ENCODE measurements at regions not wholly inside any gene's neighbourhood (a gene's known extent, or its start where the extent isn't known, plus 50 kb on each side); places are given as distances from the start of the nearest gene placed in this dataset.

DNA sequence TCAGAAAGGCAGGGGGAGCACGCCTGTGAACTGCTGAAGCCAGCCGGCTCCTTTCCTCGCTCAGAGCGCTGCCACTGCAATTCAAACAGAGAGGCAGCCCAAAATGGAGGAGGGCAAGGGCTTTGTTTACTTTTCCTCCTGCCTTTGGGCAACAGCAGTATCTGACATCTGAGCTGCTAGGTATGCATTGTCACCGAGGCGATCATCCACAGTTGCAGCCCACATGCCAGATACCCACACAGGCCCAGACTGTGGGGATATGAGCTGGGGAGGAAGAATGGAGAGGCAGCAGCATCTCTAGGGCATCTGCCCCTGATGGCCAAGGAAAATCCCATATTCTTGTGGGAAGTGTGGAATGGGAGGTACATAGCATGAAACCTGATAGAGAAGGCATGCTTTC is 357.1 kb downstream of the BARHL2 start:
- TF ChIP-seq, protein P1, sequence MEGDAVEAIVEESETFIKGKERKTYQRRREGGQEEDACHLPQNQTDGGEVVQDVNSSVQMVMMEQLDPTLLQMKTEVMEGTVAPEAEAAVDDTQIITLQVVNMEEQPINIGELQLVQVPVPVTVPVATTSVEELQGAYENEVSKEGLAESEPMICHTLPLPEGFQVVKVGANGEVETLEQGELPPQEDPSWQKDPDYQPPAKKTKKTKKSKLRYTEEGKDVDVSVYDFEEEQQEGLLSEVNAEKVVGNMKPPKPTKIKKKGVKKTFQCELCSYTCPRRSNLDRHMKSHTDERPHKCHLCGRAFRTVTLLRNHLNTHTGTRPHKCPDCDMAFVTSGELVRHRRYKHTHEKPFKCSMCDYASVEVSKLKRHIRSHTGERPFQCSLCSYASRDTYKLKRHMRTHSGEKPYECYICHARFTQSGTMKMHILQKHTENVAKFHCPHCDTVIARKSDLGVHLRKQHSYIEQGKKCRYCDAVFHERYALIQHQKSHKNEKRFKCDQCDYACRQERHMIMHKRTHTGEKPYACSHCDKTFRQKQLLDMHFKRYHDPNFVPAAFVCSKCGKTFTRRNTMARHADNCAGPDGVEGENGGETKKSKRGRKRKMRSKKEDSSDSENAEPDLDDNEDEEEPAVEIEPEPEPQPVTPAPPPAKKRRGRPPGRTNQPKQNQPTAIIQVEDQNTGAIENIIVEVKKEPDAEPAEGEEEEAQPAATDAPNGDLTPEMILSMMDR (IDR thresholded peaks at IDR 0.05; ENCODE audit: low read depth, low read length): no peak
- TF ChIP-seq EZH2phosphoT487 (IDR thresholded peaks at IDR 0.05; ENCODE audit: low read depth): no peak

Measured in OCI-LY3 (cell line).